ENCODE measurements at regions not wholly inside any gene's neighbourhood (a gene's known extent, or its start where the extent isn't known, plus 50 kb on each side); places are given as distances from the start of the nearest gene placed in this dataset.

DNA sequence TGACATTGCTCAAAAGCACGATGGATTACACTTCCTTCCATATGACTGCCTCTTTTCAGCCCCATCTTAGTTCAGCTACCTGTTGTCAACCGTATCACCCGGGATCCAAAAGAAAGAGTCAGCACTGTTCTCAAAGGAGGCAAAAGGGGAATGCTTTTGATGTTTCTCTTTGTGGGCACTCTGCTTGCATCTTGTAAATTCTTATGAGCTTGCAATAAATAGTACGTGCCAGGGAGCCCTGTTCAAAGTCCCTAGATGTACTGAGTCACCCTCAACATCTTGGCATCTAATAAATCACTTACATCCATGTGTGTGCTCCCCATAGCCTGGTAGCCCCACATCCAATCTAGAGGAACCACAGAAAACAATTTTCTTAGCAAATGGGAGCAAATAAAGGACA is 256.9 kb downstream of the SUCLG1 start:
- no peak overlapping the region for H2AFZ ChIP-seq (ENCODE audit: control insufficient read depth, low read depth, low read length)
- SMC1A ChIA-PET (ENCODE audit: uncharacterized antibody, unreplicated experiment), result no interaction called here
- CTCF ChIA-PET, result no interaction called here
- no peak overlapping the region for H3K27ac ChIP-seq (ENCODE audit: control insufficient read depth, insufficient read depth)
- no peak for ATAC-seq
- no peaks in the 10 kb centered on the region for H3K4me1 ChIP-seq (ENCODE audit: control insufficient read depth, insufficient read depth, low read length)
- no peak overlapping the region for H3K4me2 ChIP-seq (ENCODE audit: control insufficient read depth, insufficient read depth)
- H3K27me3 ChIP-seq (replicated peaks in 1 of 2; ENCODE audit: control insufficient read depth in 2 of 2, insufficient read depth in 2 of 2, low read length in 1 of 2), result no peaks in the 10 kb centered on the region; a peak in 1 of 4 replicates
- H3K9me3 ChIP-seq (replicated peaks; ENCODE audit: control insufficient read depth, insufficient read depth, low read length), result no peaks in the 10 kb centered on the region
- no TSS peak for BruUV-seq (replicated peaks)
- H4K20me1 ChIP-seq (ENCODE audit: control insufficient read depth, insufficient read depth), result no peaks in the 10 kb centered on the region
- no peaks in the 10 kb centered on the region for H3K79me2 ChIP-seq (ENCODE audit: control insufficient read depth, insufficient read depth, low read length)
- WGBS (ENCODE audit: insufficient coverage, insufficient replicate concordance, low lambda C conversion rate, missing lambda C conversion rate), result 48% methylated on average over 4 of the region's 4 CpGs
- H3K9ac ChIP-seq (ENCODE audit: control insufficient read depth, insufficient read depth, low read length), result no peak overlapping the region
- RAD21 ChIA-PET (ENCODE audit: unreplicated experiment), result no interaction called here
- POLR2A ChIA-PET, result no interaction called here
- no peak for TF ChIP-seq EGR1 (IDR thresholded peaks at IDR 0.05; ENCODE audit: borderline replicate concordance in 1 of 2, low read depth in 2 of 2, low read length in 2 of 2)
- no peak for TF ChIP-seq IKZF1 (conservative IDR thresholded peaks at IDR 0.05)
- TF ChIP-seq, protein P1, sequence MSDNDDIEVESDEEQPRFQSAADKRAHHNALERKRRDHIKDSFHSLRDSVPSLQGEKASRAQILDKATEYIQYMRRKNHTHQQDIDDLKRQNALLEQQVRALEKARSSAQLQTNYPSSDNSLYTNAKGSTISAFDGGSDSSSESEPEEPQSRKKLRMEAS (IDR thresholded peaks at IDR 0.05; ENCODE audit: low read depth, low read length), result no peak
- no peak for TF ChIP-seq TARDBP (IDR thresholded peaks at IDR 0.05; ENCODE audit: borderline replicate concordance)
- no peak for TF ChIP-seq SUPT20H (IDR thresholded peaks at IDR 0.05; ENCODE audit: borderline replicate concordance, control insufficient read depth, low read depth, low read length)
- no peak for TF ChIP-seq NR2C2 (IDR thresholded peaks at IDR 0.05; ENCODE audit: borderline replicate concordance, control insufficient read depth, insufficient read length, low read depth)
- no peak for TF ChIP-seq CHD2 (IDR thresholded peaks at IDR 0.05; ENCODE audit: borderline replicate concordance, low read depth, low read length)
- TF ChIP-seq RCOR1 (conservative IDR thresholded peaks at IDR 0.05; ENCODE audit: low read depth, low read length), result no peak
- no peak for TF ChIP-seq YY1 (IDR thresholded peaks at IDR 0.05; ENCODE audit: low read depth, low read length)
- TF ChIP-seq, protein P2, sequence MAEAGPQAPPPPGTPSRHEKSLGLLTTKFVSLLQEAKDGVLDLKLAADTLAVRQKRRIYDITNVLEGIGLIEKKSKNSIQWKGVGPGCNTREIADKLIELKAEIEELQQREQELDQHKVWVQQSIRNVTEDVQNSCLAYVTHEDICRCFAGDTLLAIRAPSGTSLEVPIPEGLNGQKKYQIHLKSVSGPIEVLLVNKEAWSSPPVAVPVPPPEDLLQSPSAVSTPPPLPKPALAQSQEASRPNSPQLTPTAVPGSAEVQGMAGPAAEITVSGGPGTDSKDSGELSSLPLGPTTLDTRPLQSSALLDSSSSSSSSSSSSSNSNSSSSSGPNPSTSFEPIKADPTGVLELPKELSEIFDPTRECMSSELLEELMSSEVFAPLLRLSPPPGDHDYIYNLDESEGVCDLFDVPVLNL (IDR thresholded peaks at IDR 0.05; ENCODE audit: low read depth, low read length), result no peak
- TF ChIP-seq PRDM15 (CRISPR knock-in tag; IDR thresholded peaks at IDR 0.05), result no peak
- no peak for TF ChIP-seq CREM (IDR thresholded peaks at IDR 0.05; ENCODE audit: low read depth)
- TF ChIP-seq MYB (IDR thresholded peaks at IDR 0.05; ENCODE audit: borderline replicate concordance, low read depth, low read length), result no peak
- no peak for TF ChIP-seq CTCF (IDR thresholded peaks at IDR 0.05 in 2 of 3, conservative IDR thresholded peaks at IDR 0.05 in 1 of 3; ENCODE audit: control insufficient read depth in 2 of 3, extremely low read depth in 1 of 3, insufficient read depth in 1 of 3, low read depth in 3 of 3, low read length in 3 of 3)
- no peak for FAIRE-seq
- H3K36me3 ChIP-seq (ENCODE audit: control insufficient read depth in 2 of 2, insufficient read depth in 2 of 2, low read length in 1 of 2), result no peaks in the 10 kb centered on the region
- DNase-seq (ENCODE audit: low read depth, low spot score), result no peak
- intact Hi-C loops (cut with micrococcal nuclease; ENCODE audit: unreplicated experiment), result no loop called here
- in situ Hi-C loops (cut with MboI), result no loop called here
- no peak overlapping the region for H3K4me3 ChIP-seq
